Activated effector memory CD4-positive, alpha-beta T cell treated with Interleukin-2 at 50 U/mL for 16 hours (primary cell): ENCODE measurements at regions not wholly inside any gene's neighbourhood (a gene's known extent, or its start where the extent isn't known, plus 50 kb on each side); places are given as distances from the start of the nearest gene placed in this dataset.
"Not testable (repeated sequence)": the region's sequence is repeated elsewhere in the genome, so short reads cannot be mapped to it uniquely, and the experiment has no call there.

Experiments
- DNase-seq: peaks from one replicate; pipeline ENCODE4 v3.0.0-alpha.2; 2020

DNA sequence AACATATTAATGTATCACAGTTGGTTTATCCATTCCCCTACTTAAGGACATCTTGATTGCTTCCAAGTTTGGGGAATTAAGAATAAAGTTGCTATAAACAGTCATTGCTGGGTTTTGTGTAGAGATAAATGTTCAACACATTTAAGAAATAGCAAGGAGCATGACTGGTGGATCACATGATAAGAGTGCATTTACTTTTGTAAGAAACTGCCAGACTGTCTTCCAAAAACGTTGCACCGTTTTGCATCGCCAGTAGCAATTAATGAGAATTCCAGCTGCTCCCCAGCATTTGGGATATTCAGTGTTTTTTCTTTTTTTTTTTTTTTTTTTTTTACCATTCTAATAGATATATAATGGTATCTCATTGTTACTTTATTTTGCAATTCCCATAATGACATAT lies 695.7 kb upstream of the GJE1 start:
- no peak for DNase-seq

- DNase-seq: no peak
These were observed 706.2 kb upstream of the GJE1 start for GRCh38 chr6:141426400-141426980.

- no peak for DNase-seq
These were observed 711.3 kb upstream of the GJE1 start for GRCh38 chr6:141421378-141421777.

GRCh38 chr6:141418076-141418475 lies 714.6 kb upstream of the GJE1 start:
- DNase-seq: no peak

- DNase-seq: no peak
These were observed 716.8 kb upstream of the GJE1 start for GRCh38 chr6:141415896-141416295.

DNA sequence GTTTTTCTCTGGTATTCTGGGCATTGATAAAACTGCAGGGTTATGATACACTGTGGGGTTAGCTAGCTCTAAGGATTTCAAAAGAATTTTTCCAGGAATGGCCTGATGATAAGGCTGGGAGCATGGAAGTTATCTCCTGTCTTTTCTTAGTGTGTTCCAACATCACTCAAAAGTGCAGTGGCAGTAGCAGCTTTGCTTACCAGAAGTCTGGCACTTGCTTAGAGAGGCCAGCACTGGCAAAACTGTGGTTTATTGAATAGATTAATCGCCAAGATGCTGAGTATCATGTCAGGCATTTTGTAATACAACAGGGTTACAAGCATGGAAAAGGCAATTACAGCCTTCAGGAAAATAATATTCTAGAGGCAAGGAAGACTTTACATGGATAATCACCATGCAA lies 719.5 kb upstream of the GJE1 start:
- DNase-seq: no peak

DNA sequence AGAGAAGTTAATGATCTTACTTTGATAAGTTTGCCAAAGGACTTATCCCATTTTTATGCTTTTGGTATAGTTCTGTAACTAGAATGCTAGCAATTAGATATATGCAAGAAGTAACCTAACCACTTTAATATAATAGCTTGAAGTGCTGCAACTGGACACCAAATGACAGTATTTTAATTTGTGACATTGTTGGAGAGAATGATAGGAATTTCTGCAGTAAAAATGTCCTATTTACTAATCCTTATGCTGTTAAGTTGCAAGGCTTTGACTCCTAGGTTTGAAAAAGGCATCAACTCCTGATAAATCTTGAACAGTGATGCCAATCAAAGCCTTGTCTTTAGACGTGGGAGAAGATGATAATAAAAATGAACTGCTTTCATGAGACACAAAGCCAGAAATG lies 726.0 kb upstream of the GJE1 start:
- no peak for DNase-seq

DNA sequence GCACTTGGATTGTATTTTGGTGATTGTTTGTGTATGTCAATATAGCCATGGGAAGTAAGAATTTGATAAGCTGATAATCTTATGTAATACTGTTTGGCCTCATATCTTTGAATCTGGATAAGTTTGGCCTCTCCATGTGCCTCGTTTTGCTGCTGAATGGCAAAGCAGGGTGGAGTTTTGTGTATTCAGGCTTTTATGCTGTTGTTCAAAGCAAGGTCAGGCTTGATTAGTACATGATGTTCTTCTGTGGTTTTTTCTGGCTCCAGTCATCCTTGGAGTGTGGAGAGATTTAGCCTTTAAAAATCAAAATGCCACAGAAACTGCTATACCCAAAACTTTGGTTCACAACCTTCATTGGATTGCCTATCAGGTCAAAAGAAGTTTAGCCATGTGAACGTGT lies 728.9 kb upstream of the GJE1 start:
- DNase-seq: no peak

DNA sequence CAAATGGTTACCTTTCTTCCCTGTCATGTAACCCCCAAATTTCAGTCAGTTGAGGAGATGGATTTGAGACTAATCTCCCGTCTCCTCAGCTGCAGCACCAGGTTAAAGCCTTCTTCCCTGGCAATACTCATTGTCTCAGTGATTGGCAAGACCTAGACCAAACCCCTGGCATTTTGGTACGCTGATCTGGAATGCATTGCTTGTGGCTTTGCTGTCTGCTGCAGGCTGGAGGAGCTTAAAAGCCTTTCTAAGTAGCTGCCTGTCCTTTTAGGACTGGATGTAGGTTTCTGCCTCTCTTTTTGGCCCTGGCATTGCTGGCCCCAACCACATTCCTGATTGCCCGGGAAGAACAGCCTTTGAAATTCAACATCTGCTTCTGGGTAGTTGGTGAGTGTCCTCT lies 729.6 kb upstream of the GJE1 start:
- no peak for DNase-seq

GRCh38 chr6:141402489-141402888 lies 730.2 kb upstream of the GJE1 start:
- no peak for DNase-seq

DNA sequence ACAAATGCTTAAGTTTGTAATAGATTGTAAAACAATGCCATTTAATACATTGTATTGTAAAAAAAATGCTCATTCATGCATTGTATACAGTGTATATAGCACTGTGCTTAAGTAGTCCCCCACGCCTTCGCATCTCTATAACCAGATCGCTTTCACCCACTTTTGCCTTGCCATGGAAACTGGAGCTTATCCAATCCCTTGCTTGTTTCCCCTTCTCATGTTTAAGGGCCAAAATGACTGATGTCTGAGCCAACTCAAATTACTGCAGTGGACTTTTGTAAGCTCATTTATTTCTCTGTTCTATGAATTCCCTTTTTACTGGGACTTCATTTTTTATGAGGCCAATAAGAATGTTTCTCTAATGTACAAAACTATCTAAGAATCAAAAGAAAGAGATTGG lies 730.9 kb upstream of the GJE1 start:
- DNase-seq: no peak

DNA sequence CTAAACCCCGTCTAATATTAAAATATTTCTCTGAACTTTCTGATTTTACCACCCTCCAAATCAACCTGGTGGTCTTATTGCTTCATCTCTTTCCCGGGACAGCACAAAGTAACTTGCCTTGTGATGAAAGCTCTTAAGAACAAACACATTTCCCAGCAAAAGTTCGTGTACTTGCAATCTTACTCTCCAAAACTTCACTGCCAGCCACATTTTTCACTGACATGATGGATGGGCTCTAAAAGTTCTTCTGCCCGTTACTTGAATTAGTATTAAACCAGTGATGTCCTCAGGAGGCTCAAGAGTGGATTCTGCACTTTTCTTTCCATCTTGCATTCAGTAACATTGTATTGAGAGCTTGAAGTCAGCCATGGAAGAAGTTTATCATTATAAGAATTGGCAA lies 731.6 kb upstream of the GJE1 start:
- DNase-seq: no peak

DNA sequence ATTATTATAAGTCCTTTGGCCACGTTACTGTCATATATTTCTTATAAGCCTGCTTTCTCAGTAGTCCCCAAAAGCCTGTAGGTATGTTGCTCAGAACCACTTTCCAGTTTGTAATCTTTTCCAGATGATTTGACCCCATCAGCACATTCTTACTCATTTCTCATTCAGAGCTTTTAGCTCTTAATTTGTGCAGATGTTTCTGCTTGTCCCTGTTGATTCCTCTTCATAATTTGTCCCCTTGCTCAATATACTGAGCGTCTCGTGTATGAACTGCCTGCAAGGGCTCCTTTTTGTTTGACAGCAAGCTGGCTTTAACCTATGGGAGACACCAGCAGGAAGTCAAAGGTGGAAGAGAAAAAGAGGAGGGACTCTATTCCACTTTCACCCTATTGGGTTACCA lies 733.8 kb upstream of the GJE1 start:
- DNase-seq: no peak

GRCh38 chr6:141395443-141396008 lies 737.2 kb upstream of the GJE1 start:
- no peak for DNase-seq

DNA sequence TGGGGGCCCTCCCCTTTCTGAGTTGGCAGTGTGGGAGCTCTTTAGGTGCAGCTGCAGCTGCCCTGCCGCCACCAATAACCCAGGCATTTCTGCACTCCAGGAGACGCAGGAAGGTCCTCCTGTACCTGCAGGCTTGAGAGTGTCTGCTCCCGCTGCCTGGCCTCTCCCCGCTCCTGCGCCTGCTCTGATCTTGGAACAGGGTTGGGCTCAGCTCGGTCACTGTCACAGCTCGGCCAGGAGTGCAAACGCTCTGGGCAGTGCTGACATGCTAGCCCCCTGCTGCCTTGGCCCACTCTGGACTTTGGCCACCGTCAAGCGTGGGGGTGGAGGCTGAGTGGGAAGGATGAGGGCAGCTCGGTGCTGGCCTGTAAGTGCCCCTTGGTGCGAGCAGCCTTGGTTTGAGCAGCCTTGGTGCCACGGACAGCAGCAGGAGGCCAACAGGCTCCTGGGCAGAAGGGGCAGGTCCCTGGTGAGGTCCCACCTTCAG lies 738.1 kb upstream of the GJE1 start:
- no peak for DNase-seq

GRCh38 chr6:141394125-141394536 lies 738.6 kb upstream of the GJE1 start:
- DNase-seq: no peak

- no peak for DNase-seq
These were observed 739.2 kb upstream of the GJE1 start for GRCh38 chr6:141393405-141394124.

- DNase-seq: not testable (repeated sequence)
These were observed 741.6 kb upstream of the GJE1 start for GRCh38 chr6:141391135-141391534.

- DNase-seq: no peak
These were observed 744.1 kb upstream of the GJE1 start for GRCh38 chr6:141388666-141389065.

GRCh38 chr6:141370438-141370837 lies 762.3 kb upstream of the GJE1 start:
- no peak for DNase-seq

DNA sequence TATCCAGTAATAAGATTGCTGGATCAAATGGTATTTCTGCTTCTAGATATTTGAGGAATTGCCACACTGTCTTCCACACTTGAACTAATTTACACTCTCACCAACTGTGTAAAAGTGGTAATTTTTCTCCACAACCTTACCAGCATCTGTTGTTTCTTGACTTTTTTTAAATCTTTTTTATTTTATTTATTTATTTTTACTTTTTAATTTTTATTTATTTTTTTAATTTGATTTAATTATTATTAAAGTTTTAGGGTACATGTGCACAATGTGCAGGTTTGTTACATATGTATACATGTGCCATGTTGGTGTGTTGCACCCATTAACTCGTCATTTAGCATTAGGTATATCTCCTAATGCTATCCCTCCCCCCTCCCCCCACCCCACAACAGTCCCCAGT lies 765.9 kb upstream of the GJE1 start:
- DNase-seq: not testable (repeated sequence)

DNA sequence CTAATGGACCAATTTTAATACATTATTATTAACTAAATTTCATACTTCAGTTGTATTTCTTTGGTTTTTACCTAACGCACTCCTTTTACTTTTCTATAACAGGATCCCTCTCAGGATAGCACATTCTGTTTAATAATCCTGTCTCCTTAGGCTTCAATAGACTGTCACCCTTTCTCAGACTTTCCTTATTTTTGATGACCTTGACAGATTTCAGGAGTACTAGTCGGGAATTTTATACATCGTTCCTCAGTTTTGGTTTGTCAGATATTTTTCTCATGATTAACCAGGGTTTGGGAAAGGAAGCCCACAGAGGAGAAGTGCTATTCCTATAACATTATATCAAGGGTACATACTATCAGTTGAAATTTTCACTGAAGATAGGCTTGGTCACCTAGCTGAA lies 768.0 kb upstream of the GJE1 start:
- no peak for DNase-seq

GRCh38 chr6:141364232-141364631 lies 768.5 kb upstream of the GJE1 start:
- no peak for DNase-seq

DNA sequence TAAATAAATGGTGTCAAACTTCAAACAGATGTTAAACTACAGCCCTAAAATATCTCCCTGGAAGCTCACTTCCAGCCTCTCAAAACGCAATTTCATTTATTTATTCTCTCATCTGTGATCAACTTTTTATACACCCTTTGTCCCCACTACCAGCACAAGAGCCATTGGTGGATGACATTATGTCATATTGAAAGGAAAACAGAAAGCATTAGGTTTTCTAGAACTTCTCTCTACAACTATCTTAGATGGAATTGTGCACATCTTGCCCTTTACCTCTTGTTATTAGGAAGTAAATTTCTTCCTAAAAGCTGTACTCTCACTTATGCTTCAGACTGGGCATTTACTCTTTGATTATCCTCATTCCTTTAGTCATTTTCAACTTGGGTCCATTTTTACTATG lies 771.2 kb upstream of the GJE1 start:
- no peak for DNase-seq

- DNase-seq: no peak
These were observed 772.8 kb upstream of the GJE1 start for GRCh38 chr6:141359953-141360352.
